GM18873 (cell line): ENCODE measurements at regions not wholly inside any gene's neighbourhood (a gene's known extent, or its start where the extent isn't known, plus 50 kb on each side); places are given as distances from the start of the nearest gene placed in this dataset.

ENCODE experiments used
- ATAC-seq: cut with Tn5 transposase; IDR thresholded peaks from one replicate; pipeline ENCODE4 v1.9.1; 2021; ENCODE audit warnings: mild to moderate bottlenecking, moderate library complexity, moderate number of reproducible peaks; ENCODE audit not compliant: unreplicated experiment, low FRiP score

DNA sequence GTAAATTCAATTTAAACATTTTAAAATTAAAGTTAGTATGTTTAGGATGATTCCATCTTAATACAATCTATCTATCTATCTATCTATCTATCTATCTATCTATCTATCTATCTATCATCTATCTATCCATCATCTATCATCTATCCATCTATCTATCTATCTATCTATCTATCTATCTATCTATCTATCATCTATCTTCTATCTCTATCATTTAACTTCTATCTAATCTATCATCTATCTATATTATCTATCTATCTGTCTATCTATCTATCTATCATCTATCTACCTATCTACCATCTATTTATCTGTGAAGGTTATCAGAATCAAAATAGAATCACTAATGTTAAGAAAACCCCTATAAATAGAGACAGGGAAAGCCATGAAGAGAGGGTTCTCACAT is 78.3 kb downstream of the RAMP3 start:
- ATAC-seq = no peak

DNA sequence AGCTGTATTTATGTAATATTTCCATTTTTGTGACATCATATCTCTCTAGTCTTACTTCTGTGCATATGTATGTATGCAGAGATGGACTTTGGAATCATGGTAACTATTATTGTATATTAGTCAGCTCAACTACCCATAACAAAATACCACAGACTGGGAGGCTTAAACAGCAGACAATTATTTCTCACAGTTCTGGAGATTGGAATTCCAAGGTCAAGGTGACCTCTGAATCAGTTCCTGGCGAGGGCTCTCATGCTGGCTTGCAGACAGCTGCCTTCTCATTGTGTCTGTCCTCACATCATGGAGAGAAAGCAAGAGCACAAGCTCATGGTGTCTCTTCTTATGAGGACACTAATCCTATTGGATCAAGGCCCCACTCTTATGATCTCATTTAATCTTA is 79.1 kb downstream of the RAMP3 start:
- no peak for ATAC-seq

DNA sequence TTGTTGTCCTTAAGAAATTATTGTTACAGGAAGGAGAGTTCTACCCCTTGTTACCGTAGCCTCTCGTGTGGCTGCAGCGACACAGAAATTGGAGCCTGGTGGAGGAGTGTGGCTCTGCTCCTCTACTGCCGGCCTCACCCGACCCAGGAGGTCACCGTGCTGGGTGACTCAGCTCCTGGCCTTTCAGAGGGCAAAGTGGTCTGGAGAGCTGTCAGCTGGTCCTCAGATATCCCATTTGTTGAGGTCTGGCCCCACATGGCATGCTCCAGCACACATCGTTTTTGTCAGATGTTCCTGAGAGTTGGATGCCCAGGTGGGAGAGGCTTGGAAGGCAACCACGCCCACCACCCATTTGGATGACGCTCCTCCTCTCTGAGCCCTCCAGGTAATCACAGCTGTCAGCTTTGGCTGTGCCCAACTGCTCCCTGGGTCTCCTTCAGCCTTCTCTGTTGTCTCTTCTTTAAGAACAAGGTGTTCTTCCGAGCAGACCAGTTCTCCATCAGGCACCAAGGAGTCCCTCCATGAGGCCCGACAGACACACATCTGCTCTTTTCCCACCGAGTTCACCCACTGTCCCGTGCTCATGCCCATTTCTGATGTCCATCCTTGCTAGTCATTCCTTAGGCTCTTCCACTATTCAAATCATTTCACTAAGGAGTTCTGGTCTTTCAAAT is 80.3 kb downstream of the RAMP3 start:
- ATAC-seq = no peak

DNA sequence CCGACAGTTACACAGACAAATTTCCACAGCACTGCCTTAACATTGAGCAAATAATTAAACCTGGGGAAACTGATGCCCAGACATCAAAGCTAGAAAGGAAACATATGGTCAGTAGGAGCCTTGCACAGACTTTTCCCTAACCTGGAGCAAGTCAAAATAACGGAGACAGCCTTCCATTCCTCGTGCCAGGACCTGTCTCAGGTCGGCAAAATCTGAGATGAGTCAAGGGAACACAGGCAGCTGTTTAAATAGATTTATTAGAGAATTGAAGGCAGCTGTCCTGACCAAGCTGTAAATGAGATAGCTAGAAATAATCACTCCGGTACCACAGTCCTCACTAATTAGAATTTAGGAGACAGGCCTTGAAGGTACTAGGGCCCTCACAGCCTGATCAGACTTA is 81.2 kb downstream of the RAMP3 start:
- ATAC-seq = no peak

DNA sequence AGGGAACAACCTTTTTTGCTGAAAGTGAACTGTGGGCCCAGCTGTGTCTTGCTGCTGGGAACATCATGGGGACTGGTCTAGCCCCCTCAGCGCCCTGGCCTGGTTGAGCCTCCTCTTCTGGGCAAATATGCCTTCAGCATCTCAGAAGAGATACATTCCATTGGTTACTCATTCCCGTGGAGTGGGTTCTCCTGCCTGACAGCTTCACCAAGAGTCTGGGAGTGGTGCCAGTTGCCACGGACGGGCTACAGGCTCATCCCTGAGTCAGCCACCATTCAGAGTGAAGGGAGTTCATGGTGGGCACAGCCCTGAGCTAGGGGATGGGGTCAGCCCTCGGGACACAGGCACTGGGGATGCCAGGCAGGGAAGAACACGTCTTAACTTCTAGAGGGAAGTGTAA is 81.9 kb downstream of the RAMP3 start:
- ATAC-seq = no peak

DNA sequence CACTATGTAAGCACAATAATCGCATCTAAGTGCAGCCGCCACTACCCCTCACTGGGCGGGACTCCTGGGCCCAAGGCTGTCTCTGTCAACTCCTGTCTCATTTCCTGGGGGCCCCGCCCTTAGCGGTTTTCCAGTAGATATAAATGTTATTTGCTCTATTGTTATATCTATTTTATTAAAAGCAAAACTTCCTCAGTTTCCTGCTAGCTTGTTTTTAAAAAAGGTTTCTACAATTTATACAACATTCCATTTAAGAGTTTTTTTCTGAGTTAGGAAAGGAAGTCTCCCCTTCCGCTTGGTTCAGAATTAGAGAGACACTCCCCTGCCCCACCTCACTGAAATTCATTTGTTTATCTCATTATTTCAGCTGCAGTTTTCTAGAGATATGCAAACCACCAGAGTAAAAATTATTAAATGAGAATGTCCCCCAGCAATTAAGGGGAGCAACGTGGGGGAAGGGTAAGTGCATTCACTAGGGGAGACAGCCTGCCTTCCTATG is 82.7 kb downstream of the RAMP3 start:
- no peak for ATAC-seq

DNA sequence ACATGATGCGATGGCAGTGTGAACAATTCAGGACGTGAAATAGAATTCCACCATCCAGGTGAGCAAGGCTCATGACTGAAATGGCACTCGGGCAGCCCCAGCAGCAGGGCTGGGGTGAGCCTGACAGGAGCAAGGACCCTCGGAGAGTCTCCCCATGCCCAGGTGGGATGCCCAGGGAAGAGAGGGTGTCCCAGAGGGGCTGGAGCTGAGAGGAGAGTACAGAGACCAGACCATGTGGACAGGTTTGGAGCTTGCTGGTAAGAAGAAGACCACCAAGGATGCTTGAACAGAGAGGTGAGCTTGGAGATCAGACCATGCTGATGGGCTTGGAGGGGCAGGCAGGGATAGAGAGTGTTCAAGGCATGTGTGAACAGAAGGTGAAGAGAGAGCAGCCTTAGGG is 83.3 kb downstream of the RAMP3 start:
- no peak for ATAC-seq

DNA sequence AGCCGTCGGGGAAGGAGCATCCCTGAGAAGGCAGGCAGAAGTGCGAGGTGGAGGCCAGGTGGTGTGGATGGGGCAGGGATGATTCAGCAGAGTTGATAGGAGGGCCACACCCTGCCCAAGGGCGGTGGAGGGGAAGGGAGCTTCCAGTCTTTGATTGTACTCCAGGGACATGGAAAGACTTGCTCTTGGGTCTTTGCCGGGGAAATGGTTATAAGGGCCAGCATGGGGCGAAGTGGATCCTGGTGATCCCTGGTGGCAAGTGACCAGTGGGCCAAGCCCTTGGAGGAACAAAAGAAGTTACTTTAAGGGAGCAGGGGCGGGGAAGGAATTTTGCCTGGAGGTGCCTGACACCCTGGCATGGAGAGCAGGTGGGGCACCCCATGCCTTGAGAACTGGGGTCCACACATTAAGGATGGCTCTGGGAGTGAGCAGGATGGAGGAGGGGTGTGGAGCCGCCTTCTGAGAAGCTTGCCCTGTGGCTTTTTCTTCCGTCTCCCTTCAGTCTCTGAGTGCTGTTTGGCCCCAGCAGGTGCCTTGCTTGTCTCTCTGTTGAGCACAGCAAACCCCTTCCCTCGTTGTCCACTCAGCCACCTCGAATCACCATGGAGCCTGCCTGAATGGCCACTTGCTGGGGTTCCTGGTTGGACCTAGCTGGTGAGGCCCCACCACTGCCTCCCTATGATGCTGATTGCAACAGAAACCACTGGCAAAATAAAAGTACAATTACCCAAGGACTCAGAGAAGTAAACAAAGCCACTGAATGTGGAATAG is 83.9 kb downstream of the RAMP3 start:
- ATAC-seq = no peak

DNA sequence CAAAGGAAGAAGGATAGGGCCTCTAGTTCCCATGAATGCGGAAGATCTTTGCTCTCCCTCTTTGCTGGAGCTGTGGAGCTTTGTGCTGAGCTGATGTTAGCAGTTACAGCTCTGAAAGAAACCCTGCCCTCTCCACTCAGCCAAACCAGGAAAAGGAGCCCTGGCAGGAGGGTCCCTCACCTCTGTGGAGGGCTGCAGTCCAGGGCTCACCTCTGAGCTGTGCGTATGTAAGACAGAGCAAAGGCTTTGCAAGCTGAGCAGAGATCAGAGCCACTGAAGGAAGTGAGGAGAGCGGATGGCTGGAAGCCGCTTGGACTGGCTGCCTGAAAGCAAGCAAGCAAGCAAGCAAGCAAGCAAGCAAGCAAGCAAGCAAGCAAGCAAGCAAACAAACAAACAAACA is 84.7 kb downstream of the RAMP3 start:
- no peak for ATAC-seq

DNA sequence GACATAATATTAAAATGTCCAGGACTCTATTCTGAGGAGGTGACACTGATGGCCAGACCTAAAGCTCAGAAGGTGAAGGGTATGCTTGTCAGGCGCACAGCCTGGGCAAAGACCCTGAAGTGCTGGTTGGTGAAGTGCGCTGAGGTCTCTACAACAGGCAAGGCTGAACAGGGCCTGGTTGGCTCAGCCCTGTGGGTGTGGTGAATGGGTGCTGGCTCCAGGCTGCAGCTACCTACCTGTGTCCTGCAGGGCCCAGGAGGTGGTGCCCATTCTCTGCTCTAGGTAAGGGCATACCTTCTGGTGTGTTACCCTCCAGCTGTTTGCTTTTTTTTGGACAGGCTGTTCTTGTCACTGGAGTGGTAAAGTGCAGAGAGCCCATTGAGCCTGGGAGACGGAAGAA is 85.1 kb downstream of the RAMP3 start:
- no peak for ATAC-seq

DNA sequence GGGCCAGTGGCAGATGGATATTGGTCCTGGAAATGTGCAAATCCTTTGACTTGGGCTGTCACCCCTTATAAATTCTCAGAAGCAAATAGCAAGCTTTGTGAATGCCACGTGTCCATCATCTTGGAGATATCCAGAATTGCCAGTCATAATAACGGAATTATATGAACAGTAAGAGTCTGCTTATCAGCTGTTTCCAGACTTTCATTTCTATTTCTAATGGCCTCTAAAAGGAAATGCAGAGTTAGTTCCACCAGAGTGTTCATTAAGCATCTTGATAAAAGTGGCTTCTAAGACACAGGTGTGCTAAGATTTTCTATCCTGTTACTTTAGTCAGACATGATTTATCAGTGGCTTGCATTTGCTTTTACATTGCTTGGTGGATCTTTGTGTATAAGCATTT is 87.4 kb downstream of the RAMP3 start:
- no peak for ATAC-seq

DNA sequence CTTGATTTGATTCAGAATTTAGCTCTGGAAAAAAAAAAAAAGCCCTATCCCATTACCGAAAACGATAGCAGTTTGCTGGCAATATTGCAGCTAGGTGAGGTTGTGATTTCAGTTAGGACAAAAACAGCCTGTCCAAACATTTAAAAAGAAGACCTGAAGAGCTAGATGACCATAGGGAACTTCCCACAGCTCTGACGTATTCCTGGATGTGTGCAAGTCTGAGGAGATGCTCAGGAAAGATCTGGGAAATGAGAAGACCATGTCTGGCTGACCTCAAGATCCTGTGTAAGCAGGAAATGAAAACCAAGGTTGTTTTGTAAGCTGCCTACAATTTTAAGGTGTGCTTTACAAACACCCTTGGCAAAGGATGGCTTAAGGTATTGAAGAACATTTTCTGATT is 88.7 kb downstream of the RAMP3 start:
- no peak for ATAC-seq

DNA sequence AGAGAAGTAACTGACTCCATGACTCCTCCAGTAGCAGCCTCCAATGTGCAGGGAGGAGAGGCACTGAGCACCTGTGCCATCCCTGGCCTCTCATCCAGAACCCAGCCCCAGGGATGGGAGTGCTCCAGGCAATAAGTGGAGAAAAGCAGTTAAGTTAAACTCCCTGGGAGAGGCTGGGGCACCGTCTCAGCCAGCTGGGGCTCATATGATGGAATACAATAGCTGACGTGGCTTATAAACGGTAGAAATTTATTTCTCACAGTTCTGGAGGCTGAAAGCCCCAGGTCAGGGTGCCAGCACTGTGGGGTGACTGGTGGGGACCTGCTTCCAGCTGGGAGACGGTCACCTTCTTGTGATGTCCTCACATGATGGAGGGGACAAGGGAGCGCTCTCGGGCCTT is 94.7 kb downstream of the RAMP3 start:
- no peak for ATAC-seq

DNA sequence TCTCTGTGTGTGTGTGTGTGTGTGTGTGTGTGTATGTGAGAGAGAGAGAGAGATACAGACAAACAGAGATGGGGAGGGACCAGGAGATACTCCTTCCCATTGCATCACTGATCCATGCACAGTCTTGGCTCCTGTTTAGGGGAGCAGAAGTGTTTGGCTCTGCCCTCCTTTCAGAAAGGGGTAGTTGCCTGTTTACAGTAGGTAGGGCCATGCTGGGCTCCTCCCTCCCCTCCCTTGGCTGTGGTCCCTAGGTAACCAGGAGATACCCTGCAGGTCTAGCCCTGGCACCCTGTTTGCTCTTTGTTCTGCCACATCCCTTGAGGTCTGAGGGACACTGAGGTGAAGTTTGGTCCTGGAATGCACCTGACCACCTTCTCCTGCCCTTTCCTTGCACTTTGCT is 95.3 kb downstream of the RAMP3 start:
- ATAC-seq = no peak

DNA sequence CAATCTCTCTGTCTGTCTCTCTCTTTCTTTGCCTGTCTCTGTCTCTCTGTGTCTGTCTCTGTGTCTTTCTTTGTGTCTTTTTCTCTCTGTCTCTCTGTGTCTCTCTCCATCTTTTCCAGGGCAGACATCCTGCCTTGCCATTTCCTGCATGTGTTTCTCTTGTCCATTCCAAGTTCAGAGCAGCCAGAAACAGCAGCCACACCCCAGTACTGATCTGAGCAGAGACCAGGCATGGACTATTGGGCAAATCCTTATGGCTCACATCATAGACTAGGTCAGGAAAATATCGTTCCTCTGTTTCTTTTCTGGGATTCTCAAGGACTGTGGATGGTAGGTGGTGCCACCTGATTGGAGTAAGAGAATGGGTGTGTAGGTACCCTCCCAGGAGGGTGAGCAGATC is 95.8 kb downstream of the RAMP3 start:
- ATAC-seq = no peak

DNA sequence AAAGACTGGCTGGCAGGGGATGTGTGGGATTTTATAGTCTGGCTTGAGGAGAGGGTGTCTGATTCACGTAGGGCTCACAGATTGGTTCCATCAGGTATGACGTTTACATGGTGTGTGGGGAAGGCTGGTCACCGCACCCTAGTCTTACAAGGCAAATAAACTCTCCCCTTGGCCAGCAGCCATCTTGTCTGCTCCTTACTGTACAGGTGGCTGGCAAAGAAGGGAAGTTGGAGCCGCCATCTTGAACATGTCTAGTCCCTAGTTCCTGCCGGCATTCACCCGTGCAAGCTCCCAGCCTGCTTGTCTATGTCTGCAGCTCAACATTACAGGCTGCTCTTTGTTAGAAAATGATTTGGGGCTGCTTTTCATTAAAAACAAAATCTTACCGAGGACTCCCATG is 97.6 kb downstream of the RAMP3 start:
- ATAC-seq = no peak

DNA sequence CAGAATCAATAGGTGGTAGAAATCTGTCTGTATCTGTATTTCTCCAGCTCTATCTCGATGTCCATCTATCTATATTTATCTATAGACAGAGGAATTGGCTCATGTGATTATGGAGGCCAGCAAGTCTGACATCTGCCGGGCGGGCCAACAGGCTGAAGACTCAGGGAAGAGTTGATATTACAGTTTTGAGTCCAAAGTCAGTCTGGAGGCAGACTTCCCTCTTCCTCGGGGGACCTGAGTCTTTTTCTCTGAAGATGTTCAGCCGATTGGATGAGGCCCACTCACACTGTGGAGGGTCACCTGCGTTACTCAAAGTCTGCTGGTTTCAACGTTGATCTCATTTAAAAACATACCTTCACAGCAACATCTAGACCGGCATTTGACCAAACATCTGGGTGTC is 98.7 kb downstream of the RAMP3 start:
- no peak for ATAC-seq

DNA sequence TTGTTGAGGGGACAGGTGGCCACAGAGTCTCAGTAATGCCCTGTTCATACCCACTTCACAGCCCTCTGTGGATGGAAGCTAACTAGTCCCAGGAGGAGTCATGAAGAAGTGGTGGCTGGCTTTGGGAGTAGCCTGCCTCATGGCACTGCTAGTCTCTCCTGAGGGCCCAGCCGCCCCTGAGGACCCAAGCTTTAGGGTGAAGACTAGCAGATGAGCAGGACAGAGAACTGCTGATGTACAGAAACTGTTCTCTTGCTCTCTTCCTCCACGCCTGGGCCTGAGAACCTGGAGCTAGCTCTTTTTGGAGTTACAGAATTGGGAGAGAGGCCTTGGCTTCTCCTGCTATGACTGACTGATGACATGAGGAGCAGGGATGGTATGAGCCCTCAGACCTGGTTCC is 99.2 kb downstream of the RAMP3 start:
- no peak for ATAC-seq

DNA sequence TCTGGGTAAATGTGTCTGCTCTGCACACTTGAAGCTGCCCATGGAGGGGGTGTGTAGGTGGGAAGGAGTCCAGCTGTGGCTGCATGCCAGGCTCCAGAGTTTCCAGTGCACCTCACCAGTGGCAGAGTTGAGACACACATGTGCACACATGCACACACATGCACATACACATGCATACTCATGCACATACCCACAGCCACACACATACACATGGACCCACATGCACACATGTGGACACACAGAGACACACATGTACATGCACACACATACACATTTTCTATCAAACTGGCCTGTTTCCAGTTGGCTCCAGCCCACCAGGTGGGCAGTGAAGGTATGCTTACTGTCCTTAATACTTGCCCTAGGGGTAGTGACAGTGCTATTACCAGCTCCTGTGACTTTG is 99.7 kb downstream of the RAMP3 start:
- ATAC-seq = no peak

DNA sequence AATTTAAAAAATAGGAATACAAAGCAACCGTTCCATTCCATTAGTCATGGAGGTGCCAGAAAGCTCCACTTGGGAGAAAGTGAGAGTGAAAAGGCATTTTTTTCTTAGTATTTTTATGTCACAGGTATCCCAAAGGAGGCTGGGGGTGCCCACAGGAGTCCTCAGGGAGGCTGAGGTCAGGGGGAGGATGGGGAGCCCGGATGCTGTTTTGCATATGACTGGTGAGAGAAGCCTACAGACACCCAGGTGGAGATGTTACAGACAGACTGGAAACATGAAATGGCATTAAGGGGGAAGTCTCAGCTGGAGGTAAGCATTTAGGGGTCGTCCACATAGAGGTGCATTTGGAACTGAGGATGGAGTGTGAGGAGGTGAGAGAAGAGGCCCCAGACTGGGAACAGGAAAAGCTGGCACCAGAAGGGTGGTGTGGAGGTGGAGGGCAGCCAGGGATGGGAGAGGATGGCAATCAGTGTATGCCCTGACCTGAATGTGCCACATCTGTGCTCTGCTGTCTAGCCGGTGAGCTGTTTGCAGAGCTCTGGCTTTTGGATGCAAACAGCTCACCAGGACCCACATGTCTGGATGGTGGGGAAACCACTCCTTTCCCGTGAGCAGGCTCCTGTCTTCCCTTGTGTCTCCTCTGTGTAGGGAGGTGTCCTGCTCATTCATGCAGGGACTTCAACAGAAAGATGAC is 101.1 kb downstream of the RAMP3 start:
- no peak for ATAC-seq

DNA sequence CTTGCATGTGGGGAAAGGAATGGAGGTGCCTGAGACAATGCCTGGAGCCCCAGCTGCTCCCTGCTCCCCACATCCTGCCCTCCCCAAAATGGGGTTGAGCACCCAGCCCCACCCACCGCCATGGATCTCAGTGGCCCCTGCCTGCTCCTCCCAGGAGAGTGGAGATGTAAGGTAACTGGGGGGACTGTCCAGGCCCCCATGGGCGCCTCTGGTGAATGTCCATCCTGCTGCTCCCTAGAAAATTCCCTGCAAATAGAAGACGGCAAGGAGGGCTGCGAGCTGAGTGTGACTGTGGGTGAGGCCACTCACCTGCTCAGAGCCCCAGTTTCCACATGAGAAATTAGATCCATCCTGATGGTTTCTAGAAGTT is 101.6 kb downstream of the RAMP3 start:
- ATAC-seq = no peak
